ENCODE measurements at regions not wholly inside any gene's neighbourhood (a gene's known extent, or its start where the extent isn't known, plus 50 kb on each side); places are given as distances from the start of the nearest gene placed in this dataset.

- H2AFZ ChIP-seq (ENCODE audit: low read depth), result no peak overlapping the region
- no peak for DNase-seq
- no peaks in the 10 kb centered on the region for H3F3A ChIP-seq (replicated peaks; ENCODE audit: insufficient read depth)
- H4K20me1 ChIP-seq (ENCODE audit: insufficient read depth), result no peaks in the 10 kb centered on the region
- H3K79me2 ChIP-seq (ENCODE audit: insufficient read depth), result no peaks in the 10 kb centered on the region
- no peaks in the 10 kb centered on the region for H3K4me1 ChIP-seq (ENCODE audit: control insufficient read depth in 1 of 2, insufficient read depth in 2 of 2, low read depth in 1 of 2, low read length in 1 of 2)
- CTCF ChIA-PET, result no interaction called here
- WGBS (ENCODE audit: low lambda C conversion rate), result 5% methylated on average over 3 of the region's 3 CpGs
- TF ChIP-seq FOSL2 (IDR thresholded peaks at IDR 0.05; ENCODE audit: borderline replicate concordance, low read depth) (no peak), RAD21 (IDR thresholded peaks at IDR 0.05; ENCODE audit: low read length) (no peak), SIN3A (IDR thresholded peaks at IDR 0.05; ENCODE audit: borderline replicate concordance, low read depth, low read length) (no peak), TAF1 (IDR thresholded peaks at IDR 0.05; ENCODE audit: borderline replicate concordance, low read depth, low read length) (no peak), MAX (IDR thresholded peaks at IDR 0.05; ENCODE audit: low read depth) (no peak), IRF3 (IDR thresholded peaks at IDR 0.05; ENCODE audit: low read depth, low read length) (no peak), SMC3 (IDR thresholded peaks at IDR 0.05; ENCODE audit: low read depth, low read length) (no peak), EZH2phosphoT487 (IDR thresholded peaks at IDR 0.05; ENCODE audit: borderline replicate concordance, low read depth) (no peak), JUND (IDR thresholded peaks at IDR 0.05) (no peak)
- no peaks in the 10 kb centered on the region for H3K36me3 ChIP-seq (replicated peaks in 1 of 2; ENCODE audit: control insufficient read depth in 1 of 2, insufficient read depth in 2 of 2, low read length in 1 of 2)
- H3K27me3 ChIP-seq (ENCODE audit: insufficient read depth), result no peaks in the 10 kb centered on the region
- H3K9ac ChIP-seq, result no peak overlapping the region
- H3K4me2 ChIP-seq, result no peak overlapping the region
- H3K4me3 ChIP-seq (ENCODE audit: low read depth in 2 of 2, low read length in 1 of 2), result no peak overlapping the region
- no peak overlapping the region for H3K27ac ChIP-seq (ENCODE audit: low read depth in 2 of 2, low read length in 1 of 2)
- H3K9me2 ChIP-seq, result no peaks in the 10 kb centered on the region
- POLR2A ChIA-PET, result no interaction called here
- no peaks in the 10 kb centered on the region for H3K9me3 ChIP-seq
Observed at GRCh38 chr14:42961509-42961908, 1354.8 kb downstream of the LRFN5 start.

- H4K20me1 ChIP-seq (ENCODE audit: insufficient read depth), result no peaks in the 10 kb centered on the region
Observed at GRCh38 chr14:42950363-42950762, 1343.7 kb downstream of the LRFN5 start.

GRCh38 chr14:42947991-42948390 is 1341.3 kb downstream of the LRFN5 start:
- H3K27ac ChIP-seq (ENCODE audit: low read depth in 2 of 2, low read length in 1 of 2), result no peak overlapping the region
- H3F3A ChIP-seq (replicated peaks; ENCODE audit: insufficient read depth), result no peaks in the 10 kb centered on the region
- H3K27me3 ChIP-seq (ENCODE audit: insufficient read depth), result no peaks in the 10 kb centered on the region
- H3K36me3 ChIP-seq (replicated peaks in 1 of 2; ENCODE audit: control insufficient read depth in 1 of 2, insufficient read depth in 2 of 2, low read length in 1 of 2), result no peaks in the 10 kb centered on the region
- DNase-seq, result no peak
- no peaks in the 10 kb centered on the region for H3K9me3 ChIP-seq
- no peak overlapping the region for H3K4me2 ChIP-seq
- H3K4me1 ChIP-seq (ENCODE audit: control insufficient read depth in 1 of 2, insufficient read depth in 2 of 2, low read depth in 1 of 2, low read length in 1 of 2), result no peaks in the 10 kb centered on the region
- H3K9ac ChIP-seq, result no peak overlapping the region
- ChIA-PET POLR2A (no interaction called here), CTCF (interaction anchor here (0.8 kb wide), 1 partner anchor 12 kb away, joined by 3 read pairs; no protein-coding TSS in a partner anchor)
- H3K79me2 ChIP-seq (ENCODE audit: insufficient read depth), result no peaks in the 10 kb centered on the region
- H4K20me1 ChIP-seq (ENCODE audit: insufficient read depth), result no peaks in the 10 kb centered on the region
- H2AFZ ChIP-seq (ENCODE audit: low read depth), result no peak overlapping the region
- TF ChIP-seq FOXJ3 (CRISPR knock-in tag; IDR thresholded peaks at IDR 0.05) (no peak), NRF1 (IDR thresholded peaks at IDR 0.05; ENCODE audit: low read depth, low read length) (no peak), GATA2 (CRISPR knock-in tag; IDR thresholded peaks at IDR 0.05) (no peak), IRF3 (IDR thresholded peaks at IDR 0.05; ENCODE audit: low read depth, low read length) (no peak), MEF2A (IDR thresholded peaks at IDR 0.05; ENCODE audit: borderline replicate concordance, low read depth) (no peak), TAF1 (IDR thresholded peaks at IDR 0.05; ENCODE audit: borderline replicate concordance, low read depth, low read length) (no peak), CHD2 (IDR thresholded peaks at IDR 0.05; ENCODE audit: low read length, partially characterized antibody) (no peak)
- H3K9me2 ChIP-seq, result no peaks in the 10 kb centered on the region
- no peak overlapping the region for H3K4me3 ChIP-seq (ENCODE audit: low read depth in 2 of 2, low read length in 1 of 2)

More at GRCh38 chr14:42950363-42950762, 1343.7 kb downstream of the LRFN5 start:
- CTCF ChIA-PET, result no interaction called here
- Histone ChIP-seq H3K4me1 (ENCODE audit: control insufficient read depth in 1 of 2, insufficient read depth in 2 of 2, low read depth in 1 of 2, low read length in 1 of 2) (no peaks in the 10 kb centered on the region), H3K9me2 (no peaks in the 10 kb centered on the region), H3K27me3 (ENCODE audit: insufficient read depth) (no peaks in the 10 kb centered on the region), H3K79me2 (ENCODE audit: insufficient read depth) (no peaks in the 10 kb centered on the region), H3K9ac (no peak overlapping the region), H3F3A (replicated peaks; ENCODE audit: insufficient read depth) (no peaks in the 10 kb centered on the region), H3K9me3 (no peaks in the 10 kb centered on the region), H3K36me3 (replicated peaks in 1 of 2; ENCODE audit: control insufficient read depth in 1 of 2, insufficient read depth in 2 of 2, low read length in 1 of 2) (no peaks in the 10 kb centered on the region), H3K4me3 (ENCODE audit: low read depth in 2 of 2, low read length in 1 of 2) (no peak overlapping the region), H3K27ac (ENCODE audit: low read depth in 2 of 2, low read length in 1 of 2) (no peak overlapping the region), H3K4me2 (no peak overlapping the region), H2AFZ (ENCODE audit: low read depth) (no peak overlapping the region)
- POLR2A ChIA-PET, result no interaction called here
- 7% methylated on average over 6 of the region's 6 CpGs for WGBS (ENCODE audit: low lambda C conversion rate)
- no peak for TF ChIP-seq ELF1 (IDR thresholded peaks at IDR 0.05)
- TF ChIP-seq GABPA (IDR thresholded peaks at IDR 0.05; ENCODE audit: low read depth), result no peak
- no peak for DNase-seq

Measured in SK-N-SH (cell line).